ENCODE measurements at regions not wholly inside any gene's neighbourhood (a gene's known extent, or its start where the extent isn't known, plus 50 kb on each side); places are given as distances from the start of the nearest gene placed in this dataset.

DNA sequence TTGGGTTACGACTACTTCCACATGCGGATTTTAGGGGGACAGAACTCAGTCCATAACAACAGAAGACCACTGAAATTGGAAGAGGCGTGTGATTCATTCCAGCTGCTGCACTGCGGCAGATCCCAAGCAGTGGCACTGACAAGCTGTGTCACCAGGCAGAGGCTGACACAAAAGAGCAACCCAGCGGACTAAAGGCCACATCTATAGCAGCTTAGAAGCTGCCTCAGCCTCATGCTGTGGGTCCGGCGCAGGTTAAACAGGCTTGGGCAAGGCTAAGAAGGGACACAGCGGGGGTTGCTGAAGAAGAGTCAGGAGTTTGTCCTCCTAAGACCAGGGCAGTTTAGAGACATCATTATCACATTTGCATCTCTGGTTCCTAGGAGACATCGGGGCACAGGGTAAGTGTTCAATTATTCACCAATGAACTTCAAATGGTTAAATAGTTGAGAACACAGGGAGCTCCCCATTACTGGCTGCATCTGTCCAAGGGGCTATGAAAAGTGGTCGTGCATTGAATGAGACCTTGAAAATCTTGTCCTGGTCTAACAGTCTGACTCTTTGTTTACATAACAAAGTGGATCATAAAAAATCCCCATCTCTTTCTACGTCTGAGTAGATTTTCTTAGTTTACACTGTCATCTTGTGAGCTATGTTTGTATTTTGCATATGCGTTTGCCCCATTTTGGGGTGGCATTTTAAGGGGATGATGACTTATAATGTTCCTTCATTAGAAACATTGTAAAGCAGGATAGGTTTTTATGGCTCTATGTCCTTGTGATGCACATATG, 162.3 kb upstream of the TRIB2 start:
- Mint-ChIP-seq H3K4me1 (peaks cover 53% of the 10 kb centered on the region), H3K9me3 (no peaks in the 10 kb centered on the region), H3K36me3 (ENCODE audit: low read depth) (no peaks in the 10 kb centered on the region), H3K27ac (peak overlapping the region; percentile 64), H3K4me3 (no peak overlapping the region), H3K27me3 (no peaks in the 10 kb centered on the region)
- no peak for TF ChIP-seq CTCF (IDR thresholded peaks at IDR 0.05)
- CTCF ChIA-PET = interaction anchor here (0.9 to 1.2 kb wide), 3 partner anchors 161 to 453 kb away, joined by 3 to 4 read pairs (median 3); no protein-coding TSS in a partner anchor
- intact Hi-C loops (cut with micrococcal nuclease) = loop anchor here (2.0 kb wide), 2 partner anchors 34 to 62 kb away; no protein-coding TSS in a partner anchor
- DNase-seq = no peak
- POLR2A ChIA-PET = interaction anchor here (0.9 to 1.0 kb wide), 2 partner anchors 162 to 163 kb away, joined by 3 to 4 read pairs; partner anchors contain the start of gene TRIB2
- peak; percentile 11 for ATAC-seq (ENCODE audit: low read depth)

DNA sequence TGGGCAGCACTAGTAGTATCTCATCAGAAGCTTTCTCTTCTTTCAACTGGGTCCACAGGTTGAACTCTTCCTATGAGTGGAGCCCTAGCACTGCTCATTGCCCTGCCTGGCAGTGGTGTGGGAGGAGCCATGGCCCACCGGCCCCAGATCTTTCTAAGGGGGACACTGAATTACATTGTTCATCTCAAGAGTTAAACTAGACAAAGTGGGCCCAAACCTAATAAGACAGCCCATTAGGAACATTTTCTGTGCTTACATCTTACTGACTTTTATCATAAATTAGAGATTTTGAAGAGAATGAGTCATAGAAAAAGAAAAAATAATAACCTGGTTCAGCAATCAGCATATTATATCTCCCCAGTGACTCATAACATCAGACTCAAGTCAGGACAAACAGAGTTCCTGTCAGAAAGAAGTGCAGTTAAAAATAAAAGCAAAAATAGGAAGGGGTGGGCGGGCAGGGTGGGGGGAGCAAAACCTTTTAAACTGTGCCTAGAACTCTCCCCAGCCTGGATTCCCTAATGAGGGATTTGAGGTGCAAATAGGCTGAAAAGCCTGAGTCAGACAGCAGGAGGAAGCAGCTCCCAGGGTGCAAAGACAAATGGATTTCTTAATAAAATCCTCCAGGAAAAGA, 161.6 kb upstream of the TRIB2 start:
- H3K4me3 Mint-ChIP-seq = peak overlapping the region; percentile 25
- ATAC-seq (ENCODE audit: low read depth) (peak; percentile 67), DNase-seq (no peak)
- H3K4me1 Mint-ChIP-seq = peaks cover 53% of the 10 kb centered on the region
- ChIA-PET POLR2A (interaction anchor here (0.9 to 1.0 kb wide), 2 partner anchors 162 kb away, joined by 3 to 4 read pairs; partner anchors contain the start of gene TRIB2), CTCF (interaction anchor here (0.7 to 2.2 kb wide), 5 partner anchors 160 to 452 kb away, joined by 3 to 9 read pairs (median 3); partner anchors contain the start of gene TRIB2)
- no peaks in the 10 kb centered on the region for H3K9me3 Mint-ChIP-seq
- no peaks in the 10 kb centered on the region for H3K27me3 Mint-ChIP-seq
- intact Hi-C loops (cut with micrococcal nuclease) = loop anchor here (2.0 kb wide), 2 partner anchors 34 to 62 kb away; no protein-coding TSS in a partner anchor
- H3K36me3 Mint-ChIP-seq (ENCODE audit: low read depth) = no peaks in the 10 kb centered on the region
- peak overlapping the region; percentile 64 for H3K27ac Mint-ChIP-seq
- no peak for TF ChIP-seq CTCF (IDR thresholded peaks at IDR 0.05)

DNA sequence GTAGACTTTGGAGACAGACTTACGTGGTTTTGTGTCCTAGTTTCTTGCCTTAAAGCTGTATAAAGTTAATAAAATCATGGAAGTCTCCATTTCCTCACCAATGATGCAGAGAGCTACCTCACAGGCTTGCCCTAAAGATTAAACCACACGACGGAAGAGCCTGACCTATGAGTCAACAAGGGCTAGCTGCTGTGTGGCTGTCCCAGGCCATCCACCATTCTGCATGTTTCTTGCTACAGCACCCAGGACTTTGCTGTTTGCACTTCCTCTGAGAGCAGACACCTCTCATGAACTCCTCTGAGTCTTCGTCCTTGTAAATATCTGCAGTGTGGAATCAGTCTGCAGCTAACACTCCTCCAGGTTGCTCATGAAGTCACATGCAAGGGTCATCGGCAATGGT, 160.0 kb upstream of the TRIB2 start:
- no peak overlapping the region for H3K27ac Mint-ChIP-seq
- H3K4me3 Mint-ChIP-seq = no peak overlapping the region
- DNase-seq = no peak
- TF ChIP-seq CTCF (IDR thresholded peaks at IDR 0.05) = no peak
- intact Hi-C loops (cut with micrococcal nuclease) = loop anchor here (2.0 kb wide), 1 partner anchor 160 kb away; the partner anchor contains the start of gene TRIB2
- ChIA-PET CTCF (interaction anchor here (1.5 to 2.2 kb wide), 2 partner anchors 160 to 374 kb away, joined by 8 to 9 read pairs; partner anchors contain the start of gene TRIB2), POLR2A (interaction anchor here (0.6 kb wide), 1 partner anchor 126 kb away, joined by 4 read pairs; no protein-coding TSS in a partner anchor)
- peaks cover 55% of the 10 kb centered on the region for H3K4me1 Mint-ChIP-seq
- no peak for ATAC-seq (ENCODE audit: low read depth)
- no peaks in the 10 kb centered on the region for H3K27me3 Mint-ChIP-seq
- H3K36me3 Mint-ChIP-seq (ENCODE audit: low read depth) = no peaks in the 10 kb centered on the region
- H3K9me3 Mint-ChIP-seq = no peaks in the 10 kb centered on the region

DNA sequence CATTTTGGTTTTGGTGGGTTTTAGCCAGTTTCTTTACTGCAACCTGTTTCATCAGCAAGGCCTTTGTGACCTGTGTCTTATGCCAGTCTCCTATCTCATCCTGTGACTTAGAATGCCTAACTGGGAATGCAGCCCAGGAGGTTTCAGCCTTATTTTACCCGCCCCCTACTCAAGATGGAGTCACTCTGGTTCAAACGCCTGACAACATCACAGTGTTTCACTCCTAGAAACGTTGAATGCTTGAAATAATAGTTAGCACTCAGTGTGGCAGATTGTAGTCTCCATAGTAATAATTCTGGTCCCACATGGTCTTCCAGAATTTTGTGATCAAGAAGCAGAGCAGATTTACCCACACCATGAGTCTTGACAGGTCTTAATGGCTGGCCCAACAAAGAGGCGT, 159.0 kb upstream of the TRIB2 start:
- Mint-ChIP-seq H3K9me3 (no peaks in the 10 kb centered on the region), H3K4me3 (no peak overlapping the region), H3K36me3 (ENCODE audit: low read depth) (no peaks in the 10 kb centered on the region), H3K27me3 (no peaks in the 10 kb centered on the region), H3K27ac (no peak overlapping the region), H3K4me1 (peaks cover 45% of the 10 kb centered on the region)
- no peak for ATAC-seq (ENCODE audit: low read depth)
- TF ChIP-seq CTCF (IDR thresholded peaks at IDR 0.05) = no peak
- ChIA-PET CTCF (no interaction called here), POLR2A (interaction anchor here (0.6 kb wide), 1 partner anchor 127 kb away, joined by 4 read pairs; no protein-coding TSS in a partner anchor)
- DNase-seq = no peak
- intact Hi-C loops (cut with micrococcal nuclease) = loop anchor here (2.0 kb wide), 1 partner anchor 159 kb away; the partner anchor contains the start of gene TRIB2

GRCh38 chr2:12558519-12558918, 158.2 kb upstream of the TRIB2 start:
- H3K36me3 Mint-ChIP-seq (ENCODE audit: low read depth) = no peaks in the 10 kb centered on the region
- H3K27me3 Mint-ChIP-seq = no peaks in the 10 kb centered on the region
- ChIA-PET CTCF (no interaction called here), POLR2A (no interaction called here)
- H3K27ac Mint-ChIP-seq = no peak overlapping the region
- H3K4me1 Mint-ChIP-seq = peaks cover 43% of the 10 kb centered on the region
- no peak overlapping the region for H3K4me3 Mint-ChIP-seq
- no peaks in the 10 kb centered on the region for H3K9me3 Mint-ChIP-seq
- intact Hi-C loops (cut with micrococcal nuclease) = no loop called here
- no peak for TF ChIP-seq CTCF (IDR thresholded peaks at IDR 0.05)
- no peak for ATAC-seq (ENCODE audit: low read depth)
- no peak for DNase-seq
